ENCODE measurements at regions not wholly inside any gene's neighbourhood (a gene's known extent, or its start where the extent isn't known, plus 50 kb on each side); places are given as distances from the start of the nearest gene placed in this dataset.
"Not testable (repeated sequence)": the region's sequence is repeated elsewhere in the genome, so short reads cannot be mapped to it uniquely, and the experiment has no call there.

DNA sequence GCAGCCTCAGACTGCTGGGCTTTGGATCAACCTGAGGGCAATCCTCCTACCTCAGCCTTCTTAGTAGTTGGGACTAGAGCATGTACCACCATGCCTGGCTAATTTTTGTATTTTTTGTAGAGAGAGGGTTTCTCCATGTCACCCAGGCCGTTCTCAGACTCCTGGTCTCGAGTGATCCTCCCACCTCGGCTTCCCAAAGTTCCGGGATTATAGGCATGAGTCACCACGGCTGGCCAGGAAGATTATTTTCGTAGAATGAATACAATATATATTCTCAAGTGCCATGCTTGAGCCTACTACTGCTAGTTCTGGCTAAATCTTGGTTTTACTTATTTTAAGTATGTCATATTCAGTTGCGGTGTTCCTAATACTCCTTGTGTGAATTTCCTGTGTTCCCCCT, 88.2 kb upstream of the CLINT1 start:
- DNase-seq (ENCODE audit: low read depth in 2 of 2): no peak

- DNase-seq (ENCODE audit: low read depth in 2 of 2): not testable (repeated sequence)
Measured at GRCh38 chr5:157945822-157946221, 86.9 kb upstream of the CLINT1 start.

DNA sequence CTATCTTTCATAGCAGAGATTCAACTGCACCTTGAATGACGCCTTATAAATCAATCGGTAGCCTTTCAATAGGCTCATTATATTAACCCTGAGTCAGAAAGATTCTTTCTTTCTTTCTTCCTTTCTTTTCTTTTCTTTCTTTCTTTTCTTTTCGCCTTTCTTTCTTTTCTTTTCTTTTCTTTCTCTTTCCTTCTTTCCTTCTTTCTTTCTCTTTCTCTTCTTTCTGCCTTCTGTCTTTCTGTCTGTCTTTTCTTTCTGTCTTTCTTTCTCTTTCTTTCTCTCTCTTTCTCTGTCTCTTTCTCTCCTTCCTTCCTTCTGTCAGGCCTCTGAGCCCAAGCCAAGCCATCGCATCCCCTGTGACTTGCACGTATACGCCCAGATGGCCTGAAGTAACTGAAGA, 86.0 kb upstream of the CLINT1 start:
- DNase-seq (ENCODE audit: low read depth in 2 of 2): no peak

- no peak for DNase-seq (ENCODE audit: low read depth in 2 of 2)
Measured at GRCh38 chr5:157944077-157944633, 85.2 kb upstream of the CLINT1 start.

GRCh38 chr5:157942595-157942994, 83.7 kb upstream of the CLINT1 start:
- no peak for DNase-seq (ENCODE audit: low read depth in 2 of 2)

DNA sequence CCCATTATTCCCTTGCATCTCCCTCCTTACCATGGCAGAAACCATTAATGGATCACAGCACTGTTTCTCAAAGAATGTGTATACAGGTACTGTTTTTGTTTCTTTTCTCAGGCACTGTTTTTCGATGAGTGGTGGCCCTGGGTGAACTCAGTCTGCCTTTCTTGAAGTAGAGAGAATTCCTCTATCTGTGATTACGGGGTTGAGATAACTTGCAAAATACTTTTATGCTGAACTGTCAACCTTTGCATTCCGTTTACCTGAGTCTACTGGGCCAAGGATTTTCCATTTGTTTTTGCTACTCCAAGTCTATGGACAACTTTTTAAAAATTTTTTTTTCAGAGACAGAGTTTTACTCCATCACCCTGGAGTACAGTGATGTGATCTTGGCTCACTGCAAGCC, 82.7 kb upstream of the CLINT1 start:
- DNase-seq (ENCODE audit: low read depth in 2 of 2): no peak

DNA sequence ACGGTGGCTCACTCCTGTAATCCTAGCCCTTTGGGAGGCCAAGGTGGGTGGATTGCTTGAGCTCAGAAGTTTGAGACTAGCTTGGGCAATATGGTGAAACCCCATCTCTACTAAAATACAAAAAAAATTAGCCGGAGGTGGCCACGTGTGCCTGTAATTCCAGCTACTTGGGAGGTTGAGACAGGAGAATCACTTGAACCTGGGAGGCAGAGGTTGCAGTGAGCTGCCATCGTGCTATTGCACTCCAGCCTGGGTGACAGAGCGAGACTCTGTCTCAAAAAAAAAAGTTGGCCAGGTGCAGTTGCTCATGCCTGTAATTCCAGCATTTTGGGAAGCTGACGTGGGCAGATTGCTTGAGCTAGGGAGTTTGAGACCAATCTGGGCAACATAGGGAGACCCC, 79.2 kb upstream of the CLINT1 start:
- not testable (repeated sequence) for DNase-seq (ENCODE audit: low read depth in 2 of 2)

GRCh38 chr5:157936776-157937501, 78.0 kb upstream of the CLINT1 start:
- not testable (repeated sequence) for DNase-seq (ENCODE audit: low read depth in 2 of 2)

DNA sequence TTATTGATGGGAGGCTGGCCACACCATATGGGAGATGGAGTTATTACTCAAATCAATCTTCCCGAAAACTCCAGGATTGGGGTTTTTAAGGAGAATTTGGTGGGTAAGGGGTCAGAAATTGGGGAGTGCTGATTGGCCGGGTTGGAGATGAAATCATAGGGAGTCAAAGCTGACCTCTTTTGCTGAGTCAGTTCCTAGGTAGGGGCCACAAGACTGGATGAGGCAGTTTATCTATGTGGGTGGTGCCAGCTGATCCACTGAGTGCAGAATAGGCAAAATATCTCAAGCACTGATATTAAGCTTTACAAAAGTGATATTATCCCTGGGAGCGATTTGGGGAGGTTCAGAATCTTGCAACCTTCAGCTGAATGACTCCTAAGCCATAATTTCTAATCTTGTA, 75.7 kb upstream of the CLINT1 start:
- no peak for DNase-seq (ENCODE audit: low read depth in 2 of 2)

DNA sequence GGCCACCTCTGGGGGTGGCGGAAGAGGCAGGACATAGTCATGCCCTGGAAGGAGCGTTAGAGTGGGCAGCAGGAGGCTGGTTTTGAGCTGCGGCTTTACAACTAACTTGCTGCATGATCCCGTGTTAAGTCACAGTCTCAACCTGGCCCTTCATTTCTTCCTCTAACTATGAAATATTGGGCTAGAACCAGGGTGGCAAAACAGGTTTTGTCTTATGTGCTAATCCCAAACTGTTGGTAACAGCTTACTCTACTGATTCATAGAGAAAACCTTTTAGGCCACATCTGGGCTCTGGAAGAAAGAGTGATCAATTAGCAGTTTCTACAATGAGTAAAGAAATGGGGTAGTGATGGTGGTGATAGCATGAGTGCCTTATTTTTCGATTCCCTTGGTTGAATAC, 74.1 kb upstream of the CLINT1 start:
- DNase-seq (ENCODE audit: low read depth in 2 of 2): no peak

DNA sequence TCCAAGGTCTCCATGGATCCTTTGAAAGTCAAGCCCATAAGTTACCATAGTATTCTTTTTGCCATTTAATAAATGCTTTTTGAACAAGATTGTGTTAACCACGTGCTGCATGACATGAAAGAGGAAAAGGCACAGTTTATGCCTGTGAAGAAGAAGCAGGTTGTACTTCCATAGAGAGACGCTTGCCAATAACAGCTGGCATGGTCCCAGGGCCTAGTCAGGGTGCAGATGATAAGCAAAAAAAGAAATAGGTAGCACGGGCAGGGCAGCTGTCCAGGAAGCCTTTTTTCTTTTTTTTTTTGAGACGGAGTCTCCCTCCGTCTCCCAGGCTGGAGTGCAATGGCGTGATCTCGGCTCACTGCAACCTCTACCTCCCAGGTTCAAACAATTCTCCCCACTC, 71.8 kb upstream of the CLINT1 start:
- no peak for DNase-seq (ENCODE audit: low read depth in 2 of 2)

GRCh38 chr5:157926977-157927376, 68.0 kb upstream of the CLINT1 start:
- no peak for DNase-seq (ENCODE audit: low read depth in 2 of 2)

GRCh38 chr5:157925786-157926671, 67.1 kb upstream of the CLINT1 start:
- no peak for DNase-seq (ENCODE audit: low read depth in 2 of 2)

- DNase-seq (ENCODE audit: low read depth in 2 of 2): no peak
Measured at GRCh38 chr5:157924931-157925729, 66.2 kb upstream of the CLINT1 start.

GRCh38 chr5:157924490-157924889, 65.5 kb upstream of the CLINT1 start:
- DNase-seq (ENCODE audit: low read depth in 2 of 2): no peak

DNA sequence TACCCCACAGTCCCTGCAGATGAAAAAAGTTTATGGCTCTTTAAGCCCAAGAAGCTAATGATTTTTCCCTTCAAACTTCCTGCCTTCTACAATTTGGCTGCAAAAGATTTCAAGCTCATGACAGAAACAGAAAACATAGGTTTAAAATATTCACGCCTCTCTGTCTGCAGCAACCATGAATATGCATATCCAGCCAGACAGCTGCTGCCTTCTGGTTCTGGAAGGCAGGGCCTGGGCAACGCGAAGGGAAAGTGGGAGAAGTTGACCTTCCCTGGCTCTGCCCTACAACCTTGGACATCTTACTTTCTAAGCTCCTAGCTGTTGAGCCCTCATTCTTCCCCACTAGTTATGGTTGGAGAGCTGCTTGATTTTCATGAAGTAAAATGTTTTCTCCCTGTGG, 64.8 kb upstream of the CLINT1 start:
- no peak for DNase-seq (ENCODE audit: low read depth in 2 of 2)

DNA sequence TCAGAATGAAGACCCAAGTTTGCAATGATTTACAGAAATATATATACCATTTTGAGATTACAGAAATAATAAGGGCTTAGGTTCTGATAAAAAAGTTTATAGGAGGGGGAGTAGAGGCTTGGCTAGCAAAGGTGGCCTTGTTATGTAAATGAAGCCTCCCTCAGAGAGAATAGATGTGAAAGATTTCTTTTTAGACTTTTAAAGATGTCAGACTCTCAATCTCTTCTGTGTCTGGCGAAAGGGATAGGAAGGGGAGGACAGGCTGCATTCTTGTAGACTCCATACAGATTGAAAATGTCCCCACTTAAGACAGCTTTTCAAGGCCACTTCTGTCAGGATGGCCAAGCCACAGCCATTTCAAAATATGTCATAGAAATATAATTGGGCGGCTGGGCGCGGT, 63.1 kb upstream of the CLINT1 start:
- no peak for DNase-seq (ENCODE audit: low read depth in 2 of 2)

GRCh38 chr5:157920828-157921170, 61.9 kb upstream of the CLINT1 start:
- no peak for DNase-seq (ENCODE audit: low read depth in 2 of 2)

- no peak for DNase-seq (ENCODE audit: low read depth in 2 of 2)
Measured at GRCh38 chr5:157918811-157919742, 60.1 kb upstream of the CLINT1 start.

DNA sequence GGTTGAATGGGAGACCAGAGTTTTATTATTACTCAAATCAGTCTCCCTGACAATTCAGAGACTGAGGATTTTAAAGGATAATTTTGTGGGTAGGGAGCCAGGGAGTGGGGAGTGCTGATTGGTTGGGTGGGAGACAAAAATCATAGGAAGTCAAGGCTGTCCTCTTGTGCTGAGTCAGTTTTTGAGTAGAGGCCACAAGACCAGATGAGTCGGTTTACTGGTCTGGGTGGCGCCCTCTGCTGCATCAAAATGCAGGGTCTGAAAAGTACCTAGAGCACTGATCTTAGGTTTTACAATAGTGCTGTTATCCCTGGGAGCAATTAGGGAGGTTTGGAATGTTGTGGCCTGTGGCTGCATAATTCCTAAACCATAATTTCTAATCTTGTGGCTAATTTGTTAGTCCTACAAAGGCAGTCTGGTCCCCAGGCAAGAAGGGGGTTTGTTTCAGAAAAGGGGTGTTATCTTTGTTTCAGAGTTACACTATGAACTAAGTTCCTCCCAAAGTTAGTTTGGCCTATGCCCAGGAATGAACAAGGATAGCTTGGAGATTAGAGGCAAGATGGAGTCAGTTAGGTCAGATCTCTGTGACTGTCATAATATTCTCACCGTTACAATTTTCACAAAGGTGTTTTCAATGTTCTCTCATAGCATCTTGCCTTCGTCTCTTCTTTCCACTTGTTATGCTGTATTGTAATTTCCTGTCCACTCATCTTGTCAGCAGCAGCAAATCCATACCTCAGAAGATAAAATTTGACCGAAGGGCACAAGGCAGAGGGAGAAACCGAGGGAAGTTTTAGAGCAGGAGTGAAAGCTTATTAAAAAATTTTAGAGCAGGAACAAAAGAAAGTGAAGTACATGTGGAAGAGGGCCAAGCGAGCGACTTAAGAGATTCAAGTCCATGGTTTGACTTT, 59.2 kb upstream of the CLINT1 start:
- peak; percentile 15 to 41 for DNase-seq (ENCODE audit: low read depth in 2 of 2)

Measured in stimulated activated CD8-positive, alpha-beta memory T cell treated with anti-CD3 and anti-CD28 coated beads, Interleukin-7, amount 100 ng/mL, for 4 hours (primary cell).